ENCODE measurements at regions not wholly inside any gene's neighbourhood (a gene's known extent, or its start where the extent isn't known, plus 50 kb on each side); places are given as distances from the start of the nearest gene placed in this dataset.

DNA sequence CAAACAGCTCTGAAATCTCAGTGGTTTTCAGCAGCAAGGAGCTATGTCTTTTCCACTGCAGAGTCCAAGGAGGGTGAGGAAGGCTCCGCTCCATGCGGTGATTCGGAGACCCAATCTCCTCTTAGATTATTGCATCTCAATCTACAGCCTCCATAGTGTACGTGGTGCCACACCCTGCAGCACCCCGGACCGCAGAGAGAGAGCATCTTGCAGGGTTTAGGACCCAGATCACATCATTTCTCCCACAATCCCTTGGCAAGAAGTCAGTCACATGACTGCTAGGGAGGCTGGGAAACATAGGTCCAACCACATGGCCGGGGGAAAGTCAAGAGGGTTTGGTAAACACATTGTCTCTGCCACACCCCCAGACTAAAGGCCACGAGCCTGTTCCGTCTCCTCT is 209.4 kb upstream of the TMEM132C start:
- TF ChIP-seq POLR2AphosphoS5 (IDR thresholded peaks at IDR 0.05), result no peak
- TF ChIP-seq, protein P1, sequence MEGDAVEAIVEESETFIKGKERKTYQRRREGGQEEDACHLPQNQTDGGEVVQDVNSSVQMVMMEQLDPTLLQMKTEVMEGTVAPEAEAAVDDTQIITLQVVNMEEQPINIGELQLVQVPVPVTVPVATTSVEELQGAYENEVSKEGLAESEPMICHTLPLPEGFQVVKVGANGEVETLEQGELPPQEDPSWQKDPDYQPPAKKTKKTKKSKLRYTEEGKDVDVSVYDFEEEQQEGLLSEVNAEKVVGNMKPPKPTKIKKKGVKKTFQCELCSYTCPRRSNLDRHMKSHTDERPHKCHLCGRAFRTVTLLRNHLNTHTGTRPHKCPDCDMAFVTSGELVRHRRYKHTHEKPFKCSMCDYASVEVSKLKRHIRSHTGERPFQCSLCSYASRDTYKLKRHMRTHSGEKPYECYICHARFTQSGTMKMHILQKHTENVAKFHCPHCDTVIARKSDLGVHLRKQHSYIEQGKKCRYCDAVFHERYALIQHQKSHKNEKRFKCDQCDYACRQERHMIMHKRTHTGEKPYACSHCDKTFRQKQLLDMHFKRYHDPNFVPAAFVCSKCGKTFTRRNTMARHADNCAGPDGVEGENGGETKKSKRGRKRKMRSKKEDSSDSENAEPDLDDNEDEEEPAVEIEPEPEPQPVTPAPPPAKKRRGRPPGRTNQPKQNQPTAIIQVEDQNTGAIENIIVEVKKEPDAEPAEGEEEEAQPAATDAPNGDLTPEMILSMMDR (IDR thresholded peaks at IDR 0.05), result no peak

All from prostate gland (tissue), 2 donors.